K562 (cell line): ENCODE measurements at regions not wholly inside any gene's neighbourhood (a gene's known extent, or its start where the extent isn't known, plus 50 kb on each side); places are given as distances from the start of the nearest gene placed in this dataset.

Experiments
- CEBPZ ChIP-seq: fragments of 150-350 bp; IDR thresholded peaks from 2 replicates; pipeline ENCODE4 v1.6.1; 2014; ENCODE audit warnings: low read depth, mild to moderate bottlenecking, low read length, borderline replicate concordance
- FOXA1 ChIP-seq: fragments of 450-650 bp; IDR thresholded peaks from 2 replicates; pipeline ENCODE4 v1.6.1; 2016; ENCODE audit warnings: mild to moderate bottlenecking, borderline replicate concordance
- FOXA3 ChIP-seq, 2 experiments: fragments of 450-650 bp in 1 of 2; sonication (generic) in 1 of 2; formaldehyde crosslinking; IDR thresholded peaks in 1 of 2; conservative IDR thresholded peaks in 1 of 2; 2 replicates each; pipeline versions ENCODE4 v1.4.0 to v1.8.0; 2020 to 2022; ENCODE audit warnings: mild to moderate bottlenecking in 2 of 2, missing genetic modification reagents in 1 of 2
- GTF2B ChIP-seq: IDR thresholded peaks from 2 replicates; pipeline ENCODE4 v1.6.1; 2011; ENCODE audit not compliant: insufficient read length; ENCODE audit errors: extremely low read depth
- HOXB6 ChIP-seq: fragments of 250-450 bp; sonication (Bioruptor Pico); IDR thresholded peaks from 2 replicates; pipeline ENCODE4 v1.5.1; 2022; ENCODE audit warnings: mild to moderate bottlenecking, borderline replicate concordance
- HSF4 ChIP-seq: fragments of 250-450 bp; sonication (Bioruptor Pico); IDR thresholded peaks from 2 replicates; pipeline ENCODE4 v2.1.2; 2022; ENCODE audit warnings: mild to moderate bottlenecking, moderate library complexity, borderline replicate concordance
- IRF1 ChIP-seq: sonication (generic); formaldehyde crosslinking; IDR thresholded peaks from 2 replicates; pipeline ENCODE4 v1.8.0; 2022; ENCODE audit warnings: missing genetic modification reagents, mild to moderate bottlenecking, borderline replicate concordance
- MTA3 ChIP-seq: fragments of 450-650 bp; formaldehyde crosslinking; IDR thresholded peaks from 2 replicates; pipeline ENCODE4 v1.6.1; 2017; ENCODE audit warnings: mild to moderate bottlenecking, borderline replicate concordance
- NFATC3 ChIP-seq: fragments of 450-650 bp; IDR thresholded peaks from 2 replicates; pipeline ENCODE4 v1.6.1; 2017; ENCODE audit warnings: mild to moderate bottlenecking
- TCF15 ChIP-seq: fragments of 250-450 bp; sonication (Bioruptor Pico); IDR thresholded peaks from 2 replicates; pipeline ENCODE4 v1.8.0; 2022; ENCODE audit warnings: moderate library complexity, mild to moderate bottlenecking, inconsistent platforms
- TEAD1 ChIP-seq, 2 experiments: fragments of 450-650 bp in 1 of 2; sonication (generic) in 1 of 2; formaldehyde crosslinking; IDR thresholded peaks; 2 replicates each; pipeline versions ENCODE4 v1.4.0 to v1.8.0; 2020 to 2022; ENCODE audit warnings: mild to moderate bottlenecking in 2 of 2, missing genetic modification reagents in 1 of 2
- ZBTB34 ChIP-seq: fragments of 250-450 bp; sonication (Bioruptor Pico); IDR thresholded peaks from 2 replicates; pipeline ENCODE4 v1.8.0; 2021; ENCODE audit warnings: mild to moderate bottlenecking, moderate library complexity
- ZBTB43 ChIP-seq: sonication (generic); formaldehyde crosslinking; IDR thresholded peaks from 2 replicates; pipeline ENCODE4 v1.8.0; 2023; ENCODE audit warnings: mild to moderate bottlenecking, missing genetic modification reagents
- ZNF395 ChIP-seq: fragments of 200-800 bp; sonication (Bioruptor generic); IDR thresholded peaks from 2 replicates; pipeline ENCODE4 v1.6.1; 2017; ENCODE audit warnings: missing genetic modification characterization, missing compliant biosample characterization
- ZNF589 ChIP-seq: fragments of 200-800 bp; sonication (Bioruptor generic); IDR thresholded peaks from 2 replicates; pipeline ENCODE4 v1.6.1; 2016; ENCODE audit warnings: low read depth, missing genetic modification characterization, missing compliant biosample characterization

GRCh38 chr7:106575138-106575823 is 85.7 kb downstream of the CCDC71L start (continued):
- no peak for TF ChIP-seq CEBPZ
- no peak for TF ChIP-seq FOXA1
- no peak for TF ChIP-seq TCF15 (CRISPR knock-in tag)
- no peak for TF ChIP-seq ZNF395 (CRISPR knock-in tag)
- TF ChIP-seq ZNF589 (CRISPR knock-in tag), result no peak
- TF ChIP-seq IRF1 (CRISPR knock-in tag), result no peak
- TF ChIP-seq HSF4 (CRISPR knock-in tag), result no peak
- TF ChIP-seq ZBTB43 (CRISPR knock-in tag), result no peak
- peak; percentile 61; the same call in 1 of the 2 replicates for TF ChIP-seq MTA3
- no peak for TF ChIP-seq FOXA3 (CRISPR knock-in tag; conservative IDR thresholded peaks at IDR 0.05 in 1 of 2, IDR thresholded peaks at IDR 0.05 in 1 of 2)
- TF ChIP-seq NFATC3, result no peak
- TF ChIP-seq ZBTB34, result no peak
- no peak for TF ChIP-seq GTF2B
- no peak for TF ChIP-seq HOXB6 (CRISPR knock-in tag)
- TF ChIP-seq TEAD1 (CRISPR knock-in tag; IDR thresholded peaks at IDR 0.05), result no peak
